ENCODE measurements at regions not wholly inside any gene's neighbourhood (a gene's known extent, or its start where the extent isn't known, plus 50 kb on each side); places are given as distances from the start of the nearest gene placed in this dataset.
"Not testable (repeated sequence)": the region's sequence is repeated elsewhere in the genome, so short reads cannot be mapped to it uniquely, and the experiment has no call there.

GRCh38 chr13:112220296-112220875, 153.4 kb downstream of the SOX1 start:
- no peaks in the 10 kb centered on the region for H3K9me3 ChIP-seq
- no peak overlapping the region for H3K27ac ChIP-seq
- ATAC-seq (ENCODE audit: insufficient number of reproducible peaks, low FRiP score, low read depth) (no peak), DNase-seq (ENCODE audit: low spot score) (no peak)
- no peaks in the 10 kb centered on the region for H3K27me3 ChIP-seq (replicated peaks; ENCODE audit: insufficient read depth)
- TF ChIP-seq CTCF (IDR thresholded peaks at IDR 0.05): no peak
- H3K4me1 ChIP-seq (ENCODE audit: control insufficient read depth in 1 of 2, low read depth in 2 of 2): no peaks in the 10 kb centered on the region
- H3K4me3 ChIP-seq: no peak overlapping the region
- no peaks in the 10 kb centered on the region for H3K36me3 ChIP-seq

GRCh38 chr13:112220925-112221324, 154.0 kb downstream of the SOX1 start:
- DNase-seq (ENCODE audit: low spot score) (no peak), ATAC-seq (ENCODE audit: insufficient number of reproducible peaks, low FRiP score, low read depth) (no peak)
- H3K27me3 ChIP-seq (replicated peaks; ENCODE audit: insufficient read depth): no peaks in the 10 kb centered on the region
- no peak overlapping the region for H3K27ac ChIP-seq
- H3K4me1 ChIP-seq (ENCODE audit: control insufficient read depth in 1 of 2, low read depth in 2 of 2): no peaks in the 10 kb centered on the region
- no peak overlapping the region for H3K4me3 ChIP-seq
- H3K36me3 ChIP-seq: no peaks in the 10 kb centered on the region
- no peaks in the 10 kb centered on the region for H3K9me3 ChIP-seq
- TF ChIP-seq CTCF (IDR thresholded peaks at IDR 0.05): no peak

- Histone ChIP-seq H3K4me3 (no peak overlapping the region), H3K27me3 (replicated peaks; ENCODE audit: insufficient read depth) (no peaks in the 10 kb centered on the region), H3K4me1 (ENCODE audit: control insufficient read depth in 1 of 2, low read depth in 2 of 2) (no peaks in the 10 kb centered on the region), H3K9me3 (no peaks in the 10 kb centered on the region), H3K36me3 (no peaks in the 10 kb centered on the region), H3K27ac (no peak overlapping the region)
- ATAC-seq (ENCODE audit: insufficient number of reproducible peaks, low FRiP score, low read depth) (no peak), DNase-seq (ENCODE audit: low spot score) (no peak)
- no peak for TF ChIP-seq CTCF (IDR thresholded peaks at IDR 0.05)
Observed at GRCh38 chr13:112222971-112223370, 153.2 kb upstream of the SPACA7 start.

GRCh38 chr13:112223929-112224328, 152.2 kb upstream of the SPACA7 start:
- H3K4me3 ChIP-seq; ATAC-seq (ENCODE audit: insufficient number of reproducible peaks, low FRiP score, low read depth): not testable (repeated sequence)

GRCh38 chr13:112225429-112226090, 150.6 kb upstream of the SPACA7 start:
- Histone ChIP-seq H3K4me3 (no peak overlapping the region), H3K27ac (no peak overlapping the region), H3K27me3 (replicated peaks; ENCODE audit: insufficient read depth) (no peaks in the 10 kb centered on the region), H3K36me3 (no peaks in the 10 kb centered on the region), H3K9me3 (no peaks in the 10 kb centered on the region), H3K4me1 (ENCODE audit: control insufficient read depth in 1 of 2, low read depth in 2 of 2) (no peaks in the 10 kb centered on the region)
- DNase-seq (ENCODE audit: low spot score) (no peak), ATAC-seq (ENCODE audit: insufficient number of reproducible peaks, low FRiP score, low read depth) (no peak)
- no peak for TF ChIP-seq CTCF (IDR thresholded peaks at IDR 0.05)

More at GRCh38 chr13:112223929-112224328, 152.2 kb upstream of the SPACA7 start:
- not testable (repeated sequence) for H3K27me3 ChIP-seq (replicated peaks; ENCODE audit: insufficient read depth); H3K4me1 ChIP-seq (ENCODE audit: control insufficient read depth in 1 of 2, low read depth in 2 of 2); DNase-seq (ENCODE audit: low spot score); H3K27ac ChIP-seq; H3K9me3 ChIP-seq; H3K36me3 ChIP-seq

Data from thoracic aorta (tissue), 2 donors.